HepG2 (cell line): ENCODE measurements at regions not wholly inside any gene's neighbourhood (a gene's known extent, or its start where the extent isn't known, plus 50 kb on each side); places are given as distances from the start of the nearest gene placed in this dataset.

Source experiments
- ATAC-seq: fragments of 200-7000 bp; cut with Tn5 transposase; 3 replicates; pipeline ENCODE4 v1.9.1; 2020; ENCODE audit warnings: mild to moderate bottlenecking, moderate library complexity
- BruUV-seq: library from RNA; stranded (reverse); fragments of 400-500 nt; replicated peaks from 2 replicates; lab custom pipeline; 2021; lab: Mats Ljungman, UMichigan
- CTCF ChIA-PET: fragments of 300-600 bp; formaldehyde crosslinking; extraction: SDS; loops from one replicate; lab custom pipeline; 2021; ENCODE audit warnings: low total read pairs, inconsistent platforms, low intra/inter-chr PET ratio; lab: Yijun Ruan, JAX
- POLR2A ChIA-PET: fragments of 350-600 bp; sonication (Branson Sonifier 250); formaldehyde crosslinking; loops from one replicate; lab custom pipeline; 2020; ENCODE audit warnings: antibody characterized with exemption, inconsistent platforms; lab: Yijun Ruan, JAX
- DNase-seq: peaks from one replicate; pipeline ENCODE4 v3.0.0-alpha.2; 2015; ENCODE audit warnings: low spot score
- FAIRE-seq: peaks from 3 replicates; lab custom pipeline; 2011; peaks lifted over from hg19 to GRCh38; lab: Jason Lieb, UNC
- H2AFZ ChIP-seq: one replicate; pipeline ENCODE4 v1.6.1; 2011; ENCODE audit warnings: low read length, inconsistent platforms
- H3K27ac ChIP-seq: fragments of 300-600 bp; 3 replicates; pipeline ENCODE4 v1.8.0; 2011; ENCODE audit warnings: mixed run types, mild to moderate bottlenecking, mixed read lengths, low read length, inconsistent platforms; ENCODE audit not compliant: insufficient read depth; ENCODE audit errors: extremely low read length
- H3K27me3 ChIP-seq, 2 experiments: fragments of 200-600 bp in 1 of 2; 2 replicates in 1 of 2; 3 replicates in 1 of 2; pipeline versions ENCODE4 v1.6.0 to v1.8.0; 2011; ENCODE audit warnings: low read length in 2 of 2, mild to moderate bottlenecking in 2 of 2, moderate library complexity in 2 of 2, inconsistent platforms in 1 of 2; ENCODE audit not compliant: insufficient read depth in 2 of 2, control insufficient read depth in 1 of 2
- H3K36me3 ChIP-seq, 2 experiments: fragments of 200-600 bp in 1 of 2; replicated peaks in 1 of 2; 2 replicates in 1 of 2; 3 replicates in 1 of 2; pipeline versions ENCODE4 v1.5.1 to v1.8.0; 2011; ENCODE audit warnings: low read length in 2 of 2, inconsistent platforms in 1 of 2; ENCODE audit not compliant: insufficient read depth in 2 of 2, control insufficient read depth in 1 of 2
- H3K4me1 ChIP-seq: 2 replicates; pipeline ENCODE4 v1.5.1; 2012; ENCODE audit warnings: low read length, inconsistent platforms; ENCODE audit not compliant: insufficient read depth
- H3K4me2 ChIP-seq: 2 replicates; pipeline ENCODE4 v1.6.0; 2011; ENCODE audit warnings: low read depth, low read length, inconsistent platforms
- H3K4me3 ChIP-seq, 3 experiments: fragments of 200-600 bp in 1 of 3; sonication (generic), shearing (Covaris generic) in 1 of 3; replicated peaks in 1 of 3; 2 replicates each; pipeline ENCODE4 v1.5.1; 2011 to 2016; ENCODE audit warnings: low read length in 3 of 3, inconsistent platforms in 2 of 3, low read depth in 2 of 3, mild to moderate bottlenecking in 2 of 3, control low read depth in 1 of 3, mixed read lengths in 1 of 3; ENCODE audit not compliant: insufficient read depth in 1 of 3
- H3K79me2 ChIP-seq: one replicate; pipeline ENCODE4 v1.6.1; 2011; ENCODE audit warnings: low read length, inconsistent platforms; ENCODE audit not compliant: insufficient read depth
- H3K9ac ChIP-seq: 2 replicates; pipeline ENCODE4 v1.6.0; 2011; ENCODE audit warnings: mild to moderate bottlenecking, low read depth, low read length, inconsistent platforms; ENCODE audit not compliant: insufficient read depth
- H3K9me3 ChIP-seq: 2 replicates; pipeline ENCODE4 v1.5.1; 2012; ENCODE audit warnings: mild to moderate bottlenecking, low read length
- H4K20me1 ChIP-seq: 2 replicates; pipeline ENCODE4 v1.6.0; 2011; ENCODE audit warnings: inconsistent platforms, mild to moderate bottlenecking, low read length, moderate library complexity; ENCODE audit not compliant: insufficient read depth
- CREB1 ChIP-seq, 2 experiments: fragments of 450-650 bp in 1 of 2; IDR thresholded peaks; 2 replicates each; pipeline ENCODE4 v1.6.1; 2016 to 2017; ENCODE audit warnings: control low read depth in 1 of 2, mild to moderate bottlenecking in 1 of 2, missing compliant biosample characterization in 1 of 2, missing genetic modification characterization in 1 of 2
- GTF2F1 ChIP-seq: fragments of 150-350 bp; IDR thresholded peaks from 2 replicates; pipeline ENCODE4 v1.6.1; 2014; ENCODE audit warnings: low read length
- IKZF5 ChIP-seq: IDR thresholded peaks from 2 replicates; pipeline ENCODE4 v1.6.1; 2018; ENCODE audit warnings: missing genetic modification reagents, mild to moderate bottlenecking, missing compliant biosample characterization
- NCOA5 ChIP-seq: sonication (generic); formaldehyde crosslinking; IDR thresholded peaks from 2 replicates; pipeline ENCODE4 v1.4.0; 2020; ENCODE audit warnings: missing genetic modification reagents
- NFE2 ChIP-seq: sonication (generic); formaldehyde crosslinking; IDR thresholded peaks from 2 replicates; pipeline ENCODE4 v1.4.0; 2020; ENCODE audit warnings: missing genetic modification reagents
- PATZ1 ChIP-seq: sonication (generic); formaldehyde crosslinking; IDR thresholded peaks from 2 replicates; pipeline ENCODE4 v1.4.0; 2020; ENCODE audit warnings: missing genetic modification reagents
- SMC3 ChIP-seq: IDR thresholded peaks from 2 replicates; pipeline ENCODE4 v1.6.1; 2011; ENCODE audit warnings: low read length, improper control_type of control experiment
- TBX2 ChIP-seq: sonication (generic); formaldehyde crosslinking; IDR thresholded peaks from 2 replicates; pipeline ENCODE4 v1.5.0; 2020; ENCODE audit warnings: missing genetic modification reagents, mild to moderate bottlenecking, borderline replicate concordance
- ZNF234 ChIP-seq: sonication (generic); formaldehyde crosslinking; conservative IDR thresholded peaks from 2 replicates; pipeline ENCODE4 v1.5.1; 2020; ENCODE audit warnings: mild to moderate bottlenecking, missing genetic modification reagents
- ZNF33A ChIP-seq: sonication (generic); formaldehyde crosslinking; IDR thresholded peaks from 2 replicates; pipeline ENCODE4 v1.5.1; 2020; ENCODE audit warnings: missing genetic modification reagents, mild to moderate bottlenecking, moderate library complexity, borderline replicate concordance
- ZSCAN5A ChIP-seq: sonication (generic); formaldehyde crosslinking; IDR thresholded peaks from 2 replicates; pipeline ENCODE4 v1.8.0; 2022; ENCODE audit warnings: mild to moderate bottlenecking, missing genetic modification reagents, borderline replicate concordance
- WGBS: methylation state at CpG from one replicate; pipeline ENCODE4 v1.1.6; 2017; ENCODE audit warnings: low lambda C conversion rate; 5-methylcytosine and 5-hydroxymethylcytosine counted together
- in situ Hi-C: cut with HindIII; loops from 2 replicates; pipeline ENCODE4 v1.10.0; 2017; ENCODE audit warnings: low pct_unique_long_range_greater_than_20kb; ENCODE audit not compliant: extremely low pct_ligation_motif_present
- intact Hi-C: fragments of 100-400 bp; cut with micrococcal nuclease; formaldehyde crosslinking; loops from one replicate; pipeline ENCODE4 v1.10.0; 2022; ENCODE audit not compliant: unreplicated experiment

GRCh38 chr7:64099656-64100531 lies 54.7 kb downstream of the ZNF727 start (continued):
- TF ChIP-seq CREB1 (IDR thresholded peaks at IDR 0.05), result no peak
- no peak for TF ChIP-seq CREB1 (CRISPR knock-in tag; IDR thresholded peaks at IDR 0.05)
- TF ChIP-seq ZNF234 (CRISPR knock-in tag), result no peak

- in situ Hi-C loops (no loop called here), intact Hi-C loops (no loop called here)
- Histone ChIP-seq H4K20me1 (no peaks in the 10 kb centered on the region), H3K4me3 (no peak overlapping the region), H3K27ac (no peak overlapping the region), H3K4me1 (no peaks in the 10 kb centered on the region), H2AFZ (no peak overlapping the region), H3K9ac (no peak overlapping the region), H3K27me3 (no peaks in the 10 kb centered on the region), H3K4me2 (no peak overlapping the region), H3K9me3 (peaks cover 23% of the 10 kb centered on the region; the same call in 1 of the 2 replicates), H3K36me3 (no peaks in the 10 kb centered on the region), H3K79me2 (no peaks in the 10 kb centered on the region)
- CTCF ChIA-PET, result no interaction called here
- 28% methylated on average over 5 of the region's 22 CpGs for WGBS
- BruUV-seq, result no TSS peak
- no peak for ATAC-seq
- no peak for DNase-seq
- TF ChIP-seq IKZF5 (CRISPR knock-in tag) (no peak), SMC3 (no peak), NCOA5 (CRISPR knock-in tag) (no peak), ZSCAN5A (CRISPR knock-in tag) (no peak), NFE2 (CRISPR knock-in tag) (no peak), GTF2F1 (no peak), ZNF33A (CRISPR knock-in tag) (no peak), PATZ1 (no peak), TBX2 (CRISPR knock-in tag) (no peak)
- POLR2A ChIA-PET, result no interaction called here
- FAIRE-seq, result no peak
These were observed 56.1 kb downstream of the ZNF727 start for GRCh38 chr7:64101126-64101942.
